ENCODE measurements at regions not wholly inside any gene's neighbourhood (a gene's known extent, or its start where the extent isn't known, plus 50 kb on each side); places are given as distances from the start of the nearest gene placed in this dataset.
A peak's percentile ranks its signal among the peaks of the same experiment; 100 is the strongest.
"Not testable (repeated sequence)": the region's sequence is repeated elsewhere in the genome, so short reads cannot be mapped to it uniquely, and the experiment has no call there.

DNA sequence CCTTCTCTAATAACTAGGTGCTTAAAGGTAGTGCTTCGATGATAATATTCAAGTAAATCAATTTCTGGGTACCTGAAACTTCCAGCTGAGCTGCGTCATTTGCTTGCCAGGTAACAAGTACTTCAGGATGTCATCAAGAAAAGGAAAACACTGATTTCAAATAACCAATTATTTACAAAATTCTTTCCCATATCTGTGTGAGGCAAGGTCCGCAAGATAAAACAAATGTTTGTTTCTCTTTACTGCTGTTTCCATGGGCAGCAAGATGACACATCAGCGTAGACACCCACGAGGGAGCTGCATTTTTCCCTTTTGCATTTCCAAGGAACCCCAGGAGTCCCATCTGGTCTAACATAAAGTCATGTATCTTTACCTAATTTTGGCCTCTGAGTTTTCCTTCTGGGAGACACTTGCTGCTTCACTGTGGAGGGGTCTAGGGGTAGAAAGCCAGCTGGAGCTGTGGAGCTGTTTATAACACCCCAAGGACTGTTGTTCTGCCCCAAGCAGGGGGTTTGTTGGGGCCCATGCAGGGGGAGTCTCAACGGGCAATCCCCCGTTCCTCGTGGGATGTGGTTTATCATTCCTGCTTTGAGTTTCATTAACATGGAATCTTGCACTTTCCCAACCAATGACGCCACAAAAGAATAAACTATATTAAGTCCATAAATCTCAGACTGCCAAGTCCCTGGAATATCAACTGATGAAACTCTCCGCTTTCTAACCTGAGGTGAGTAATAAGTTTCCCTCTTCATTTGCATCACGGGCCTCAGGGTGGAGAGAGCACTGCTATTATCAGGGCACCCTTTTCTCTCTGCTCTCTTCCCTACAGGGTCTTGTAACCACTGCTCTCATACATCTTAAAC is 112.8 kb upstream of the PELI2 start:
- Mint-ChIP-seq H3K36me3 (ENCODE audit: low read depth) (no peaks in the 10 kb centered on the region), H3K27me3 (ENCODE audit: low read depth) (peaks cover 29% of the 10 kb centered on the region), H3K4me1 (ENCODE audit: low read depth) (peaks cover 23% of the 10 kb centered on the region), H3K9me3 (peaks cover 21% of the 10 kb centered on the region), H3K27ac (peak overlapping the region; percentile 85), H3K4me3 (peak overlapping the region; percentile 79)
- DNase-seq (ENCODE audit: low spot score): no peak

DNA sequence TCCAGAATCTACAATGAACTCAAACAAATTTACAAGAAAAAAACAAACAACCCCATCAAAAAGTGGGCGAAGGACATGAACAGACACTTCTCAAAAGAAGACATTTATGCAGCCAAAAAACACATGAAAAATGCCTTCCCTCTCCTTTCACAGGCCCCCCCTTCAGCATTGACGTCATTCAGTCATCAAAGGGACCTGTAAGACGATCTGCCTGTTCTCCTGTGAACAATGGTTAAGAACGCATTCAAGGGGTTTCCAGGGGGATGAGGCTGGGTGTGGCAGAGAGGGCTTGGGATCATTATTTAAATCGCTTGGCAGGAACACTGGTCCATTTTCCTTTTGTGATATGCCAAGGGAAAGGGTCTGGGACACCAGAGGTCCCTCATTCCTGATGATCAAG is 110.7 kb upstream of the PELI2 start:
- not testable (repeated sequence) for H3K27ac Mint-ChIP-seq; H3K36me3 Mint-ChIP-seq (ENCODE audit: low read depth); DNase-seq (ENCODE audit: low spot score); H3K4me3 Mint-ChIP-seq
- H3K27me3 Mint-ChIP-seq (ENCODE audit: low read depth): peaks cover 22% of the 10 kb centered on the region
- peaks cover 15% of the 10 kb centered on the region for H3K9me3 Mint-ChIP-seq
- peaks cover 21% of the 10 kb centered on the region for H3K4me1 Mint-ChIP-seq (ENCODE audit: low read depth)

DNA sequence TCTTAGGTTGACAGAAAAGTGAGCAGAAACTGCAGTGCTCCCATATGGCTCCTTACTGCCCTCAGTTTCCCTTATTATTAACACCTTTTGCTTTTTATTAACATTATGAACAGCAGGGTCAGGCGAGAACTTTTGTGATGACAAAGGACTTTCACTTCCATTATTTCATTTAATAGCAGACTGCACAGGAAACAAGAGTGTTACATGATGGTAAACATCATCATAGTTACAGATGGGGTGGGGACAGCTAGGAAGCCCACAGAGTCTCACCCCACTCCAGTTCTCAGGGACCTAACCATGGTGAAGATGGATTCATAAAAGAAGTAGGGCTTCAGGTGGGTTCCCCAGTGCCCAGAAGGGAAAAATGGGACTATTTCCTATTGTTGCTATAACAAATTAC is 110.1 kb upstream of the PELI2 start:
- H3K27ac Mint-ChIP-seq: no peak overlapping the region
- no peak overlapping the region for H3K4me3 Mint-ChIP-seq
- H3K27me3 Mint-ChIP-seq (ENCODE audit: low read depth): peaks cover 21% of the 10 kb centered on the region
- H3K4me1 Mint-ChIP-seq (ENCODE audit: low read depth): peaks cover 15% of the 10 kb centered on the region
- peaks cover 15% of the 10 kb centered on the region for H3K9me3 Mint-ChIP-seq
- no peak for DNase-seq (ENCODE audit: low spot score)
- H3K36me3 Mint-ChIP-seq (ENCODE audit: low read depth): no peaks in the 10 kb centered on the region

DNA sequence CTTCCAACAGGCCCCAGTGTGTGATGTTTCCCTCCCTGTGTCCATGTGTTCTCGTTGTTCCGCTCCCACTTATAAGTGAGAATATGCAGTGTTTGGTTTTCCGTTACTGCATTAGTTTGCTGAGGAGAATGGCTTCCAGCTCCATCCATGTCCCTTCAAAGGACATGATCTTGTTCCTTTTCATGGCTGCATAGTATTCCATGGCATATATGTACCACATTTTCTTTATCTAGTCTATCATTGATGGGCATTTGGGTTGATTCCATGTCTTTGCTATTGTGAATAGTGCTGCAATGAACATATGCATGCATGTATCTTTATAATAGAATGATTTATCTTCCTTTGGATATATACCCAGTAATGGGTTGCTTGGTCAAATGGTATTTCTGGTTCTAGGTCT is 109.5 kb upstream of the PELI2 start:
- not testable (repeated sequence) for DNase-seq (ENCODE audit: low spot score); H3K36me3 Mint-ChIP-seq (ENCODE audit: low read depth); H3K27ac Mint-ChIP-seq; H3K4me3 Mint-ChIP-seq
- peaks cover 15% of the 10 kb centered on the region for H3K9me3 Mint-ChIP-seq
- H3K4me1 Mint-ChIP-seq (ENCODE audit: low read depth): peaks cover 11% of the 10 kb centered on the region
- peaks cover 20% of the 10 kb centered on the region for H3K27me3 Mint-ChIP-seq (ENCODE audit: low read depth)

DNA sequence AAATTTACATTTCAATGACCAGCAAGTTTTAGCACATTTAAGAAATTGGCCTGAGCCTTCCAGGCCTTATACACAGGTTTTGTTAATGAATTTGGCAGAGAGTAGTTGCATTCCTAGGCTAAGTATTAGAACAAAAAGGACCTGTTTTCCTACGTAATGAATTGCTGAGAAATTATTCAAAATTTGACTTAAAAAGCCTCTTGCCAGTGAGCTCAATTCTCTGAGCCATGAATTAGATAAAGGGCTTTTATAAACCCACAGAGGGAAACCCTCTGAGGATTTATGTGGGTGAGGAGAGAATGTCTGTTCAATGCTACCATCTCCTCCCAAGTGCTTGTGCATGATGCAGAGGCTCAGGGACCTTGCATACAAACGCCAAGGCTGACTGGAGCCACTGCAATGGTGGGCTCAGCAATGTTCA is 94.5 kb upstream of the PELI2 start:
- no peak overlapping the region for H3K27ac Mint-ChIP-seq
- H3K36me3 Mint-ChIP-seq (ENCODE audit: low read depth): no peaks in the 10 kb centered on the region
- DNase-seq (ENCODE audit: low spot score): no peak
- H3K27me3 Mint-ChIP-seq (ENCODE audit: low read depth): peaks cover 11% of the 10 kb centered on the region
- H3K4me1 Mint-ChIP-seq (ENCODE audit: low read depth): no peaks in the 10 kb centered on the region
- peaks cover 5% of the 10 kb centered on the region for H3K9me3 Mint-ChIP-seq
- H3K4me3 Mint-ChIP-seq: no peak overlapping the region

DNA sequence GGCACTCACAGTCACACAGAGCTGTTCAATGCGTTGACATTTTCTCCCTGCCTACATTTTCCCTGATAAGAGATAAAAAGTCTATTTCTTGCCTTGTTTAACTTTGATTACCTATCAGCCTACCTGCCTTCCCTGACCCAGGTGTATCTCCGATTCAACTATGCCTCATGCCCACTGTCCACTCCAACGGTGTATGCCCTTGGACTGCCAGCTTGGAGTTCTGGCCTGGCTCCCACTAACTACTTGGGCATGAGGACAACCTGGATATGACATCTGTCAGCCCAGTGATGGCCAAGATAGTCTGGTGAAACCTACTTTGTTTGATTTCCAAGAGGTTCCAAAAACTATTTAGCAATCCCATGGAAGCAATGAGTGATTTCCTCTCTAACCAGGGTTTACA is 93.0 kb upstream of the PELI2 start:
- Mint-ChIP-seq H3K27me3 (ENCODE audit: low read depth) (peaks cover 21% of the 10 kb centered on the region), H3K4me3 (no peak overlapping the region), H3K4me1 (ENCODE audit: low read depth) (no peaks in the 10 kb centered on the region), H3K36me3 (ENCODE audit: low read depth) (no peaks in the 10 kb centered on the region), H3K9me3 (no peaks in the 10 kb centered on the region), H3K27ac (no peak overlapping the region)
- no peak for DNase-seq (ENCODE audit: low spot score)

DNA sequence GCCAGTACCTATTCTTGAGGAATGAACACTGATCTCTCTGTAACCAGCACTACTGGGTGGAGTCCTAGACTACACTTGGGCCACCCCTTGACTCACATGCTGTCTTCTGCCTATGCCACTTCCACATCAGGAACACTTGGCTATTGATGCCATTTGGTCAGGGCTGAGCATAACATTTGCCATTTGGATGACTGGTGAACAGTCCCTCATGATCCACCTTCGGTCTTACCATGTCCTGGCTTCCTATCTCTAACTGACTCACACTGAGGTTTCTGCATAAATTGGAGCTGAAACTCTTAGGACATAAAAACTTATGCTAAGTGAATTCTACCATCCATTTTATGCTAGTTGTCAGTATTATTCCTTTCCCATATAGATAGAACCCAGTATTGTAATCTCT is 91.7 kb upstream of the PELI2 start:
- no peak overlapping the region for H3K27ac Mint-ChIP-seq
- no peaks in the 10 kb centered on the region for H3K9me3 Mint-ChIP-seq
- no peak overlapping the region for H3K4me3 Mint-ChIP-seq
- H3K4me1 Mint-ChIP-seq (ENCODE audit: low read depth): no peaks in the 10 kb centered on the region
- DNase-seq (ENCODE audit: low spot score): no peak
- peaks cover 27% of the 10 kb centered on the region for H3K27me3 Mint-ChIP-seq (ENCODE audit: low read depth)
- no peaks in the 10 kb centered on the region for H3K36me3 Mint-ChIP-seq (ENCODE audit: low read depth)

DNA sequence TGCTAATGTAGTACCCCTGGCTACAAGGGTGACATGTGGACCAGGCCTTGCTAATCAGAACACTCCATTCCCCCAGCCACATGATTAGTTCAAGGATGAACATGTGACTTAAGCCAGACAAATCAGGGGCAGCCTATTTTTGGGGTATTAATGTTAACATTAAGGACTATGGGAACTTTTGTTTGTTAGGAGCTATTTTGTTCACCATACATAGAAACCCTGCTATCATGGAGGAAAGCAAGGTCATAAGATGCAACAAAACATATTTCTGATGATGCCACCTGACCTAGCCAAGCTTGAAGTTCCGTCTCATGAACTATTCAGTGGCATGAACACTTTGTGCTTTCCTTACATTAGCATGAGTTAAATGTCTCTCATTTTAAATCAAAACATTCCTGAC is 90.8 kb upstream of the PELI2 start:
- no peaks in the 10 kb centered on the region for H3K9me3 Mint-ChIP-seq
- H3K4me1 Mint-ChIP-seq (ENCODE audit: low read depth): no peaks in the 10 kb centered on the region
- peaks cover 27% of the 10 kb centered on the region for H3K27me3 Mint-ChIP-seq (ENCODE audit: low read depth)
- no peak overlapping the region for H3K27ac Mint-ChIP-seq
- no peak overlapping the region for H3K4me3 Mint-ChIP-seq
- H3K36me3 Mint-ChIP-seq (ENCODE audit: low read depth): no peaks in the 10 kb centered on the region
- no peak for DNase-seq (ENCODE audit: low spot score)

DNA sequence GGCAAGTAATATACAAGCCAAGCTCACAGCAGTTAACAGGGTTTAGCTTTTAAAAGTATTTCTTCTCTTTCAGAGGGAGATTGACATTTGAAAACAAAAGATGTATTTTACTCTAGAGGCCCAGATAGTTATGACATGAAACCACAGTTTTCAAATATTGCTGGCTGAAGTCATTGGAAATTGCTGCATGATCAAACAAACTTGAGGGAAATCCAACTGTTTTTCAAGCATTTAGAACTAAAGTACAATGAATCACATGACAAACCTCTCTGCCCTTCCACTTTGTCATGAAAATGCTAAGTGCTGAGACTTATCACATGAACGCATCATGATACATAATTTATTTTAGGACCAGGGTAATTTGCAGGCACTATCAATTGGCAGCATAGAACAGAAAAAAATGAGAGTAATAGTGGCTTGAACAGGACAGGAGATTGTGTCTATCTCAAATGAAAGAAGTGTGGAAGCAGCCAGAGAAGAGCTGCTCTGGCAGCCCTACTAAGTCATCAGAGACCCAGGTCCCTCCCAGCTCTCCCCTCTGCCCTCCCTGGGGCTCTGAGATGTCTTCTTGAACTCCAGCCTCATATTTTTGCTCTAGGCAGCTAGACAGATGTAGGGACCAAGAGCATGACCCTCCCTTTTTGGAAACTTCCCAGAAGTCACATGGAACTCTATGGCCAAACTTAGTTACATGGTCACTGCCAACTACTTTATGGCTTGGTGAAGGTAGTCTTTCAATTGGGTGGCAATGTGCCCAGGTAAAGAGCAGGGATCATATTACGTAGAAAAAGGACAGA is 90.1 kb upstream of the PELI2 start:
- H3K9me3 Mint-ChIP-seq: no peaks in the 10 kb centered on the region
- H3K27ac Mint-ChIP-seq: no peak overlapping the region
- H3K36me3 Mint-ChIP-seq (ENCODE audit: low read depth): no peaks in the 10 kb centered on the region
- peaks cover 29% of the 10 kb centered on the region for H3K27me3 Mint-ChIP-seq (ENCODE audit: low read depth)
- H3K4me1 Mint-ChIP-seq (ENCODE audit: low read depth): no peaks in the 10 kb centered on the region
- no peak overlapping the region for H3K4me3 Mint-ChIP-seq
- no peak for DNase-seq (ENCODE audit: low spot score)

DNA sequence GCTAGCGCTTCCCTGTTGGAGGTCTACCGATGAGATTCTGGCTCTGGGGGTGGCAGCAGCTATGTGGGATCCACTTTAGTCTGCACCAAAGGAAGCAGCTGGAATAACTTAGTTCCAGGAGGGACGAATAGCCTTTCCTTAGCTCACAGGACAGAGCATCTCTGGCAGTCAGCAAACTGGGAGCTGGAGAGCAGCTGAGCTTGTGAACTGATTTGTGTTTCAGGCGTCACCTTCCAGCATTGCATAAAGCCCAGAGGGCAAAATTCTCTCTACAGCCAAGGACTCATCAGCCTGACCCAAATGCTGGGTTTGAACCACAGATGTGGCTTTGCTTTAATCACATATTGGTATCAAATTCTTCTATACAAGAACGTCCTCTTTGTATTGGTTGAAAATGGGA is 81.9 kb upstream of the PELI2 start:
- Mint-ChIP-seq H3K27me3 (ENCODE audit: low read depth) (peaks cover 4% of the 10 kb centered on the region), H3K9me3 (no peaks in the 10 kb centered on the region), H3K4me1 (ENCODE audit: low read depth) (no peaks in the 10 kb centered on the region)

DNA sequence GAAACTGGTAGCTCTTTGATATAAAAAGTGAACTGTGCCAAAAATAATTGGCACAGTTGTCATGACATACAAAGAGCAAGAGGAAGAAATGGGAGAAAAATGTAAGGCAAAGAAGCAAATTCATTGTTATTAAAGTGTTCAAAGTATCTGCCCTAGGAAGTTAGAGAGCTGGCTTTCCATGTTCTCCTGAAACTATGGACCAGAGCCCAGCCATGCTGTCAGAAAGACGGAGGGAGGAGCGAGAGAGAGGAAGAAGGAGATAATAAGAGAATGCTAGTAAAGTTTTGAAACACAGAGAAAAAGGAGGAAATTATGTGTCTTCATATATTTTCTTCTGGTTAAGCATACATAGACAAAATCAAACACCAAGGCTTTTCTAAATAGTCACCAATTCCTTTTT is 78.1 kb upstream of the PELI2 start:
- Mint-ChIP-seq H3K36me3 (ENCODE audit: low read depth) (no peaks in the 10 kb centered on the region), H3K27me3 (ENCODE audit: low read depth) (peaks cover 4% of the 10 kb centered on the region), H3K27ac (no peak overlapping the region), H3K9me3 (no peaks in the 10 kb centered on the region), H3K4me3 (no peak overlapping the region), H3K4me1 (ENCODE audit: low read depth) (no peaks in the 10 kb centered on the region)
- no peak for DNase-seq (ENCODE audit: low spot score)

More for the DNA sequence above, 81.9 kb upstream of the PELI2 start:
- no peak overlapping the region for H3K4me3 Mint-ChIP-seq
- no peak overlapping the region for H3K27ac Mint-ChIP-seq
- no peaks in the 10 kb centered on the region for H3K36me3 Mint-ChIP-seq (ENCODE audit: low read depth)
- no peak for DNase-seq (ENCODE audit: low spot score)

DNA sequence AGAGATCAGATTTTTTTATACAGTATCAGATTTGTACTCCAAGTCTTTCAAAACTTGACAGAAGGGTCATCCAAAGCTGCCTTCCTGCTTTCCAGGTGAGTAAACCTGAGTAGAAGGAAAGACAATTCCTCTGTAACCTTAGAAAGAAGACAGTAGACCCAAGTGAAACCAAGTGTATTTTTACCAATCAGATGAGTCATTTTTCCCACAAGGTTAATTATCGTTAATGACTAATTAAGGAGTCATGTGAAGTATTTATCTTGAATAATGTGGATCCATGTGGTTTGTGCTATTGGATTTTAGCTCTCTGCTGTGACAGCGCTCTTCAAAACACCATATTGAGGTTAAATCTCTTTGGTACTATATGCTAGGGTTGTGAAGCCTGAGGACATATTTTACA is 74.0 kb upstream of the PELI2 start:
- Mint-ChIP-seq H3K27ac (no peak overlapping the region), H3K4me3 (no peak overlapping the region), H3K4me1 (ENCODE audit: low read depth) (no peaks in the 10 kb centered on the region), H3K9me3 (no peaks in the 10 kb centered on the region), H3K27me3 (ENCODE audit: low read depth) (peaks cover 4% of the 10 kb centered on the region), H3K36me3 (ENCODE audit: low read depth) (no peaks in the 10 kb centered on the region)
- no peak for DNase-seq (ENCODE audit: low spot score)

DNA sequence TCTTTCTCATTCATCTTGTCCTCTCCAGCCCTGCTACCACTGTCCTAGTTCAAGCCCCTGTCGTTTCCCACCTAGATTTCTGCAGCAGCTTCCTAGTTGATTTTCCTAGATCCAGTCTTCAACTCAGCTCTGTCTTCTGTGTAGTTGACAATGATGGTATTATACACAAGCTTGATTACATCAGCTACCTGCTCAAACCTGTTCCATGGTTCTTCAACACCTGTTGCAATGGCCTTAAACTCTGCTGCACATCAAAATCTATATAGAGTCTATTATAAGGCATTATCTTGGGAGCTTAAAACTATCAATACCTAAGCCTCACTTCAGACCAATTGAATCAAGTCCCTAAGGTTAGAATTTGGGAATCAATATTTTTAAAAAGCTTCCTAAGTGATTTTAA is 71.7 kb upstream of the PELI2 start:
- Mint-ChIP-seq H3K4me3 (no peak overlapping the region), H3K27me3 (ENCODE audit: low read depth) (peaks cover 4% of the 10 kb centered on the region), H3K36me3 (ENCODE audit: low read depth) (no peaks in the 10 kb centered on the region), H3K9me3 (no peaks in the 10 kb centered on the region), H3K4me1 (ENCODE audit: low read depth) (no peaks in the 10 kb centered on the region), H3K27ac (no peak overlapping the region)
- DNase-seq (ENCODE audit: low spot score): no peak

DNA sequence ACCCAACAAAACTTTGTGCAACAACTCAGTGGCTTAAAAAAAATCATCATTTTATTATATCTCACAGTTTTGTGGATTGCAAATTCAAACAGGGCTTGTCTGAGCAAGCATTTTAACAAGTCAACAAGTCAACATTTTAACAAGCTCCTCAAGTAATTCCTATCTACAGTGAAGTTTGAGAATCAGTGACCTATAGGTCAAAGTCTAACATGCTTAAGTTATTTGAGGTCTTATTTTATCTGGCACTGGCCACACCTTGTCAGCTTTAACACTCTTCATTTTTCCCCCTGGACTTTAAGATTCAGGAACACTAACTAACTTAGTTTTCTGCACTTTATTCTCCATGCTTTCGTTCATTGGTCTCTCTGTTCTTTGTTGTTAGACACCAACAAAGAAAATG is 71.2 kb upstream of the PELI2 start:
- Mint-ChIP-seq H3K27me3 (ENCODE audit: low read depth) (peaks cover 4% of the 10 kb centered on the region), H3K4me1 (ENCODE audit: low read depth) (no peaks in the 10 kb centered on the region), H3K36me3 (ENCODE audit: low read depth) (no peaks in the 10 kb centered on the region), H3K4me3 (no peak overlapping the region), H3K9me3 (no peaks in the 10 kb centered on the region), H3K27ac (no peak overlapping the region)
- no peak for DNase-seq (ENCODE audit: low spot score)

All from T-helper 2 cell treated with Interferon-gamma antibody and Interleukin-4, amounts not matched to agents 5 μg/mL and 100 μg/mL, for 36 hours (primary cell).